ENCODE measurements at regions not wholly inside any gene's neighbourhood (a gene's known extent, or its start where the extent isn't known, plus 50 kb on each side); places are given as distances from the start of the nearest gene placed in this dataset.

DNA sequence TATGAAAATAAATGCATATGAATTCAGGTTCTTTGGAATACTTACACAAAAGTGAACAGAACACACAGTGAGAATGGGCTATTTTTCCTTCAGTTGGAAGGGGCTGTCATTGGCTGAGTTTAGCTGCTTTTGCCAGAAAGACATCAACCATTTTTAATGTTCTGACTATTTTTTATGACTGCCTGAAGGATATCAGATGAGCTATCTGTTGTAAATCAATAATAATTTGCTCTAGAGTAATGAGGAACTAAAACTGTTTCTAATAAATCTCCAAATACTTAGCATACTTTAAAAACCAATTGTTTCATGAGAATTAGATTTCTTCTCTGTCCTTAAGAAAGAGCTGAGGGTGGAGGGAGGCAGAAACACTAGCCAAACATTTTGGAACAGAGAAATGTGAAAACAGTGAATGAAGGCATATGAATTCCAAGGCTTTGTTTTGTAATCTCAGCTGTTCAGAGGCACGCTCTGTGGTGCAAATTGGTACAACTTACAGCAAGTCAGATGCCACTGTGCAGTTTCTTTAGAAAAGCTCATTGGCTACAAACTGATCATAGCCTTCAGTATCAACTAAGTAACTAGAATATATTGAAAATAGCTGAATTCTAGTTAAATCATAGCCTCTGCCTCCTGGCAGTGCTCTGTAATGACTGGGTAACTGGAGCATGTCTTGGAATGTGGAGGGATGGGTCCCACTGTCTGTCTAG, 228.9 kb upstream of the JAG1 start:
- TF ChIP-seq SIN3A (IDR thresholded peaks at IDR 0.05; ENCODE audit: borderline replicate concordance, insufficient read depth, low read length), result no peak
- TF ChIP-seq TAF1 (IDR thresholded peaks at IDR 0.05; ENCODE audit: borderline replicate concordance, insufficient read depth, low read length), result no peak
- TF ChIP-seq POLR2AphosphoS5 (IDR thresholded peaks at IDR 0.05; ENCODE audit: low read depth, low read length), result no peak
- TF ChIP-seq, protein P1, sequence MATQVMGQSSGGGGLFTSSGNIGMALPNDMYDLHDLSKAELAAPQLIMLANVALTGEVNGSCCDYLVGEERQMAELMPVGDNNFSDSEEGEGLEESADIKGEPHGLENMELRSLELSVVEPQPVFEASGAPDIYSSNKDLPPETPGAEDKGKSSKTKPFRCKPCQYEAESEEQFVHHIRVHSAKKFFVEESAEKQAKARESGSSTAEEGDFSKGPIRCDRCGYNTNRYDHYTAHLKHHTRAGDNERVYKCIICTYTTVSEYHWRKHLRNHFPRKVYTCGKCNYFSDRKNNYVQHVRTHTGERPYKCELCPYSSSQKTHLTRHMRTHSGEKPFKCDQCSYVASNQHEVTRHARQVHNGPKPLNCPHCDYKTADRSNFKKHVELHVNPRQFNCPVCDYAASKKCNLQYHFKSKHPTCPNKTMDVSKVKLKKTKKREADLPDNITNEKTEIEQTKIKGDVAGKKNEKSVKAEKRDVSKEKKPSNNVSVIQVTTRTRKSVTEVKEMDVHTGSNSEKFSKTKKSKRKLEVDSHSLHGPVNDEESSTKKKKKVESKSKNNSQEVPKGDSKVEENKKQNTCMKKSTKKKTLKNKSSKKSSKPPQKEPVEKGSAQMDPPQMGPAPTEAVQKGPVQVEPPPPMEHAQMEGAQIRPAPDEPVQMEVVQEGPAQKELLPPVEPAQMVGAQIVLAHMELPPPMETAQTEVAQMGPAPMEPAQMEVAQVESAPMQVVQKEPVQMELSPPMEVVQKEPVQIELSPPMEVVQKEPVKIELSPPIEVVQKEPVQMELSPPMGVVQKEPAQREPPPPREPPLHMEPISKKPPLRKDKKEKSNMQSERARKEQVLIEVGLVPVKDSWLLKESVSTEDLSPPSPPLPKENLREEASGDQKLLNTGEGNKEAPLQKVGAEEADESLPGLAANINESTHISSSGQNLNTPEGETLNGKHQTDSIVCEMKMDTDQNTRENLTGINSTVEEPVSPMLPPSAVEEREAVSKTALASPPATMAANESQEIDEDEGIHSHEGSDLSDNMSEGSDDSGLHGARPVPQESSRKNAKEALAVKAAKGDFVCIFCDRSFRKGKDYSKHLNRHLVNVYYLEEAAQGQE (IDR thresholded peaks at IDR 0.05; ENCODE audit: insufficient read depth in 1 of 2, low read depth in 2 of 2, low read length in 2 of 2), result no peak
